Esophagus muscularis mucosa (tissue), 4 donors: ENCODE measurements at regions not wholly inside any gene's neighbourhood (a gene's known extent, or its start where the extent isn't known, plus 50 kb on each side); places are given as distances from the start of the nearest gene placed in this dataset.

Experiments used
- DNase-seq: peaks from one replicate; pipeline ENCODE4 v3.0.0-alpha.2; 2017; ENCODE audit errors: extremely low spot score
- H3K27ac ChIP-seq, 4 donors: fragments of 200-600 bp; sonication (generic); replicated peaks in 1 of 4; 1 replicate in 3 of 4; 2 replicates in 1 of 4; pipeline ENCODE4 v1.5.1; 2016 to 2019; ENCODE audit warnings: mild to moderate bottlenecking in 1 of 4
- H3K27me3 ChIP-seq, 4 donors: fragments of 200-600 bp; sonication (generic); one replicate each; pipeline versions ENCODE4 v1.5.1 to v1.6.0; 2016 to 2019
- H3K36me3 ChIP-seq, 4 donors: fragments of 200-600 bp; sonication (generic); one replicate each; pipeline ENCODE4 v1.5.1; 2016 to 2019
- H3K4me1 ChIP-seq, 4 donors: fragments of 200-600 bp; sonication (generic); one replicate each; pipeline ENCODE4 v1.5.1; 2016 to 2019
- H3K4me3 ChIP-seq, 4 donors: fragments of 200-600 bp; sonication (generic); 1 replicate in 2 of 4; 2 replicates in 2 of 4; pipeline ENCODE4 v1.5.1; 2016 to 2019; ENCODE audit warnings: mild to moderate bottlenecking in 4 of 4, moderate library complexity in 1 of 4
- H3K9me3 ChIP-seq, 4 donors: fragments of 200-600 bp; sonication (generic); 1 replicate in 3 of 4; 2 replicates in 1 of 4; pipeline ENCODE4 v1.5.1; 2016 to 2019
- CTCF ChIP-seq, 3 experiments: fragments of 200-600 bp in 2 of 3; fragments of 450-650 bp in 1 of 3; sonication (generic) in 2 of 3; IDR thresholded peaks; one replicate each; pipeline ENCODE4 v1.5.1; 2017 to 2019; ENCODE audit warnings: antibody characterized with exemption in 3 of 3, mild to moderate bottlenecking in 2 of 3, moderate library complexity in 1 of 3
- EP300 ChIP-seq: sonication (generic); formaldehyde crosslinking; IDR thresholded peaks from one replicate; pipeline ENCODE4 v1.6.1; 2017; ENCODE audit warnings: antibody characterized with exemption
- POLR2A ChIP-seq: fragments of 450-650 bp; IDR thresholded peaks from one replicate; pipeline ENCODE4 v1.6.1; 2017; ENCODE audit warnings: antibody characterized with exemption, moderate library complexity, mild to moderate bottlenecking, low read depth
- POLR2AphosphoS5 ChIP-seq, 2 donors: sonication (generic); formaldehyde crosslinking; IDR thresholded peaks; one replicate each; pipeline ENCODE4 v1.6.1; 2017; ENCODE audit warnings: antibody characterized with exemption in 2 of 2
- WGBS: methylation state at CpG from one replicate; pipeline ENCODE4 v1.1.5; 2018; 5-methylcytosine and 5-hydroxymethylcytosine counted together
- intact Hi-C: fragments of 100-400 bp; cut with DNase I; formaldehyde crosslinking; loops from one replicate; pipeline ENCODE4 v1.15.1; 2023

GRCh38 chr2:181784556-181784955, 104.2 kb upstream of the NEUROD1 start:
- intact Hi-C loops = no loop called here
- peaks cover 0 to 24% (median 13%) of the 10 kb centered on the region in 4 donors for H3K4me1 ChIP-seq
- no peak overlapping the region for H3K27ac ChIP-seq
- whole genome bisulfite sequencing = 59% methylated on average over 3 of the region's 3 CpGs
- no peak for DNase-seq
- no peaks in the 10 kb centered on the region for H3K9me3 ChIP-seq
- H3K27me3 ChIP-seq = no peaks in the 10 kb centered on the region
- TF ChIP-seq EP300 (no peak), POLR2AphosphoS5 (IDR thresholded peaks at IDR 0.05) (no peak), CTCF (IDR thresholded peaks at IDR 0.05) (no peak), POLR2A (no peak)
- no peak overlapping the region for H3K4me3 ChIP-seq
- H3K36me3 ChIP-seq = no peaks in the 10 kb centered on the region

- H3K27ac ChIP-seq = no peak overlapping the region
- peaks cover 0 to 11% (median 5%) of the 10 kb centered on the region in 4 donors for H3K4me1 ChIP-seq
- 71% methylated on average over 2 of the region's 2 CpGs for WGBS
- no peaks in the 10 kb centered on the region for H3K9me3 ChIP-seq
- DNase-seq = no peak
- no peak for TF ChIP-seq CTCF (IDR thresholded peaks at IDR 0.05)
- no peak for TF ChIP-seq POLR2AphosphoS5 (IDR thresholded peaks at IDR 0.05)
- no peak for TF ChIP-seq POLR2A
- no peak for TF ChIP-seq EP300
- no peaks in the 10 kb centered on the region for H3K36me3 ChIP-seq
- H3K4me3 ChIP-seq = no peak overlapping the region
- no peaks in the 10 kb centered on the region for H3K27me3 ChIP-seq
- intact Hi-C loops = no loop called here
These were observed 105.5 kb upstream of the NEUROD1 start for GRCh38 chr2:181785691-181786344.

- intact Hi-C loops = no loop called here
- no peaks in the 10 kb centered on the region for H3K27me3 ChIP-seq
- no peaks in the 10 kb centered on the region for H3K36me3 ChIP-seq
- no peak overlapping the region for H3K27ac ChIP-seq
- 94% methylated on average over 4 of the region's 4 CpGs for WGBS
- no peak for DNase-seq
- TF ChIP-seq EP300 = no peak
- TF ChIP-seq CTCF (IDR thresholded peaks at IDR 0.05) = no peak
- H3K4me1 ChIP-seq = peaks cover 0 to 9% (median 4%) of the 10 kb centered on the region in 4 donors
- no peaks in the 10 kb centered on the region for H3K9me3 ChIP-seq
- H3K4me3 ChIP-seq = no peak overlapping the region
These were observed 104.9 kb upstream of the ITPRID2 start for GRCh38 chr2:181786371-181787228.

- 95% methylated on average over 3 of the region's 3 CpGs for WGBS
- no peaks in the 10 kb centered on the region for H3K27me3 ChIP-seq
- intact Hi-C loops = no loop called here
- H3K36me3 ChIP-seq = no peaks in the 10 kb centered on the region
- H3K27ac ChIP-seq = no peak overlapping the region
- no peaks in the 10 kb centered on the region for H3K9me3 ChIP-seq
- no peak overlapping the region for H3K4me3 ChIP-seq
- no peak for DNase-seq
- H3K4me1 ChIP-seq = peaks cover 0 to 9% (median 4%) of the 10 kb centered on the region in 4 donors
- TF ChIP-seq POLR2A (no peak), CTCF (IDR thresholded peaks at IDR 0.05) (no peak), EP300 (no peak), POLR2AphosphoS5 (IDR thresholded peaks at IDR 0.05) (no peak)
These were observed 104.1 kb upstream of the ITPRID2 start for GRCh38 chr2:181787310-181788048.
